ENCODE measurements at regions not wholly inside any gene's neighbourhood (a gene's known extent, or its start where the extent isn't known, plus 50 kb on each side); places are given as distances from the start of the nearest gene placed in this dataset.

GRCh38 chr13:77386046-77386445, 59.2 kb upstream of the MYCBP2 start:
- TF ChIP-seq EZH2 (IDR thresholded peaks at IDR 0.05) = no peak
- no peak for TF ChIP-seq POLR2AphosphoS5 (IDR thresholded peaks at IDR 0.05; ENCODE audit: borderline replicate concordance, low read depth, low read length)
